Hematopoietic multipotent progenitor cell treated with erythropoietin and hydrocortisone succinate and interleukin-3 and kit ligand, for 4 days (in vitro differentiated cells): ENCODE measurements at regions not wholly inside any gene's neighbourhood (a gene's known extent, or its start where the extent isn't known, plus 50 kb on each side); places are given as distances from the start of the nearest gene placed in this dataset.

Experiments
- DNase-seq: peaks from one replicate; pipeline ENCODE4 v3.0.0-alpha.2; 2015

DNA sequence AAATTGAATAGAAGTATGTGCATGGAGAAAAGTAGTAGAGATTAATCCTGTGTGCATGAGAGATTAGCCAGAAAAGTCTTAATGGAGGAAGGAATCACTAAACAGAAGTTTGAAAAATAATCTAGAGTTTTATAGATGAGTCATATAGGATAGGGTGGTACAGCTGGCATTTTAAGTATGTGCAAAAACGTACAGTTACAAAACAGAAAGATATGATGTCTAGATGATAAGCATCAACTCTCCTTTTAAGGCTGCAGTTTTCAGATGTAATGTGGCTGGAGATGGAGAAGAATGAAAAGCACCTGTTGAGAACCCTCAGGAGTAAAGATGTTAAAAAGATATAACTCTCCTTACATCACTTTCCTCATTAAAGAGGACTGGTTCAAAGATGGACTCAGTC is 271.3 kb downstream of the STK31 start:
- no peak for DNase-seq

DNA sequence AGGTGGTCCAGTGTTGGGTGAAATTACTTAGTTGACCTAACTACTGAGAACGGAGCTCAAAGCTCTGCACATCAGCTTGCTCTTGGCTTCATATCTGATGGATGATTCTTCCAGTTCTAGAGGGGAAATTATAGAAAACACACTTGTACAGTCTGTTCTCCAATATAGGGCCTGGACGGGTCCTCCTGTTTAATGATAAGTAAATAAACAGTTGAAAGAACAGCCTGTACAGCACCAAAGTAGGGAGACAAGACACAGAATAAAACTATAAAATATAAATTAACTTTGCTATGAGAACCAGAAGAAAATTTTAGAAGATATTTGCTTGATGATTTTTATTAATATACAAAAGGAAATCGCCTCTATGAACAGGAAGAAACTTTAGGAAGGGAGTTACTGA is 271.7 kb downstream of the STK31 start:
- DNase-seq: no peak

DNA sequence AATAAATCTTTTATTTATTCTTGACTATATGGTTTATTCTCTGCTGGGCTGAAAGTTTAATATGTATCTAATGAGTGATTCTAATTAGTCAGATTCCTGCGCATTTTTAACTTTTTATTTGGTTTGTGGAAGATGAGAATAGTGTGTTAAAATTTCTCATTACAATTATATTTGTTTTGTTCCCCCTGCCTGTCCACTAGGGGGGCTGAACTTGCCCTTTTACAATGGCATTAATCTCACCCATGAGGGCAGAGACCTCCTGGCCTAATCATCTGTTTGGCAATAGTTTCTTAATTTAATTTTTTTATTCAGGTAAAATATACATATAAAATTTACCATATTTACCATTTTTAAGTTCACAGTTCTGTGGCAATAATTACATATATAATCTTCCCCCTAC is 278.5 kb upstream of the NPY start:
- no peak for DNase-seq

DNA sequence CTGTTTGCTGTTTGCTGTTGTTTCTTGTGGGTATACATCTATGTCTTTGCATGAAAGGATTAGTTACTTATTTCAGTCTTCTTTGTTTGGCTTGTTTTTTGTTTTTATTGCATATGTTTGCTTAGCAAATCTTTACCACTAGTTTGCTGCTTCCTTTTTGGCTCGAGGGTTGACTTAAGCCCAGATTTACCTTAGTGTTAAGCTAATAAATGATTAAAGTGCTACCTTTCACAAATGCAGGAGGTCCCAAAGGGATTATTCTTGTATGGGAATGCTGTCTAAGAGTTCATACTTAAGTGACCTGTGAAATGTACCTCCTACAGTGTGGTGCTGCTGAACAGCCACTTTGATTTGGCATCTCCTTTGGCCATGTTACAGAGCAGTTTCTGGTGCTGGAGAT is 273.5 kb upstream of the NPY start:
- DNase-seq: no peak

DNA sequence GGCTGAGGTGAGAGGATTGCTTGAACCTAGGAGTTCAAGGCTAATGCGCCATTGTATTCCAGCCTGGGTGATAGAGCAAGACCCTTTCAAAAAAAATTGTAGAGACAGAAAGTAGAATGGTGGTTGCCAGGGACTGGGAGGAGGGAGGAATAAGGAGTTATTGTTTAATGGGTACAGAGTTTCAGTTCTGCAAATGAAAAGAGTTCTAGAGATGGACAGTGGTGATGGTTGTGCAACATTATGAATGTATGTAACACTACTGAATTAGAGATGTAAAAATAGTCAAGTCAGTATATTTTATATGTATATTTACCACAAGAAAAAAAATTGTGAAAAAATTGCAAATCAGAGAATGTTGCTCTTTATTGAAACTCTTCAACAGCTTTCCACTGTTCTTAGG is 266.5 kb upstream of the NPY start:
- no peak for DNase-seq

DNA sequence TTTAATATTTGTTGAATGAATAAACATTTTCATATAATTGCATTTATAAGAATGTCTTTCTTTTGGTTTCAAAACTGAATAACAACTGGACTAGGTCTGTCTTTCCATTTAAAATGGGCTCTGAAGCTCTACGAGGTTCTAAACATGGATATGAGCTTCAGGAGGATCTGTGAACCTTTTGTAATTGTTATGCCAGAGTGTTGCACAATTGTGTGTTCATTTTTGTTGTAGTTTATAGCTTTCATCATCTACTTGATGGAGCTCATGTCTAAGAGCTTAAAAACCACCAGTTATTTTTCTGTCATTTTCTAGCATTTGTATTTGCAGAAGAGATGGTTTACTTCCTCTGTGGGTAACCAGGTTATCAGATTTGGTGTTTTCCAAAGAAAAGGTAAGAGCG is 265.7 kb upstream of the NPY start:
- DNase-seq: no peak

DNA sequence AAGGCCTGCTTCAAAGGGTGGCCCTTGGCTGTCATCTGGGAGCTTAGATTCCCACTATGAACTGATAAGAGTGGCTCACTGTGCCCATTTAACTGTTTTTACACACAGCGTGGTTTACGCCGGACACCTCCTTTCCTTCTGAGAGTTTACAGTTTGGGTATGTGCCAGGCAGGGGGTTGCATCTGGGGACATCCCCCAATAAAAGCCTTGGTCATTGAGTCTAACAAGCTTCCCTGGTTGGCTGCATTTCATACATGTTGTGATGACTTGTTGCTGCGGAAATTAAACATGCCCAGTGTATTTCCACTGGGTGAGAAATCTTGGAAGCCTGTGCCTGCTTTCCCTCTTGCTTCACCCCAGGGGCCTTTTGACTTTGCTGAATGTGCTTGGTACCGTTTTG is 264.1 kb upstream of the NPY start:
- DNase-seq: no peak

DNA sequence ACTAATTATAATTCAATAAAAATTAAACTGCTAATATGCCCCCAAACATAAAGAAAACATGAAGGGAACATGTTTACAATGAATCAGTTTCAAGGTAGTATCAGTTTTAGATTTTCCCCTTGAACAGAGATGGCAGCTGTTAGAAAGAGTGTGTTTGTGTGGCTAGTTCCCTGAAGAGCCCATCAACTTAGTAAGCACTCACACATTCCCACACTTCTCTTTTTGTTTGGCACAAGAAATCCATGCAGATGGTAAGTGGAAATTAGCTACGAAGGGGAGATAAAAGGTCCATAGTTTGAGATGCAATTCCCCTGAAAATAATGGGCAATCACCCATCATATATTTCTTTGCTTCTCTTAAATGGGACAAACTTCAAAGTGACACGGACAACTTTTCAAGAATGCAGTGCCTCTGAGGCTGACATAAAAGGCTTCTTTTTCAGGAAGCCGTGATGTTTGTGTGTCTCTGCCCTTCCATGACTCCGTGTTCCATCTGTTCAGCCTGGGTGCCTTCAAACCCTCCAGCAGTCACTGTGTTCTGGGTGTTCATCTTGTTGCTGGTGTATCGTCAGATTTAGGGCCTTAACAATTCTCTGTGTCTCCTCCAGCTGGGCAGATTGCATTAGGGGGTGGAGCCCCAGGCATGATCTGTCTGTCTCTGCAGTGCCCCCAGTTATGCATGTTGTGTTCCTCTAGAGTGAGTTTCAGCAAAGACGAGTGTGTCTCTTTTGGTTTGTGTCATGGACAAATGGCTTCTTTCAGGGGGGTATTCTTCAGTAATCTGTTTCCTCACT is 259.5 kb upstream of the NPY start:
- DNase-seq: no peak

DNA sequence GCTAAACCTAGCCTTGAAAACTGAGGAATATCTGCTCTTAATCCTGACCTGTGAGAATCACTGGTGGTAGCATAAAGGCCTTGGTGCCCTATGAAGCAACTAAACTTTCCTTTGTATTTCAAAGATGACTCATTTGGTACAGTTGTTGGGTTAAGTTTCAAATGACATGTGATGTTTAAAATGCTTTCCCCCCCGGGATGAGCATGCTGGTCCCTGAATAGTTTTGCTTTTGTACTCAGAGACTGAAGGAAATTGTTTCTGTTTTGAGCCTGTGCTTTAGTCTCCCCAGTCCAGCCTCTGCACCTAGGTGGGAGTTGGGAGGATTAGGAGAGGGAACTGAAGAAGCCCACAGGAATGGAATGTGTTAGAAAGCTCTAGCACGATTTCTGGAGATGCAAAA is 258.9 kb upstream of the NPY start:
- DNase-seq: no peak

DNA sequence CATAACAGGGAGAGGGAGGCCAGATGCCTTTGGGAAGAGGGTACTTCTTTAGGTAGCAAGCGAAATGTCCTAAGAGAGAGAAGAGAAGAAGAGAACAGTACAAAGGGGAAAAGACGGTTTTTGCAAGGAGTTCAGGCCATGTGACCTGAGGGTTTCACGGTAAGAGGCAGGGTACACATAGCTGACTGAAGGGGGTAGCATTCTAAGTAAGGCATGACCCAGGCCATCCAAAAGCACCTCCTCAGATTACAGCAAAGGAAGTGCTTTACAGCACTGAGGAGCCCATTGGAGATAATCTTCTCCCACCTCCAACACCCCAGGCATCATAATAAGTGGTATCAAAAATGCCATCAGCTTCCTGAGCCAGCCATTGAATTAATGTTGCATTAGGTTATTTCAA is 258.2 kb upstream of the NPY start:
- DNase-seq: no peak

DNA sequence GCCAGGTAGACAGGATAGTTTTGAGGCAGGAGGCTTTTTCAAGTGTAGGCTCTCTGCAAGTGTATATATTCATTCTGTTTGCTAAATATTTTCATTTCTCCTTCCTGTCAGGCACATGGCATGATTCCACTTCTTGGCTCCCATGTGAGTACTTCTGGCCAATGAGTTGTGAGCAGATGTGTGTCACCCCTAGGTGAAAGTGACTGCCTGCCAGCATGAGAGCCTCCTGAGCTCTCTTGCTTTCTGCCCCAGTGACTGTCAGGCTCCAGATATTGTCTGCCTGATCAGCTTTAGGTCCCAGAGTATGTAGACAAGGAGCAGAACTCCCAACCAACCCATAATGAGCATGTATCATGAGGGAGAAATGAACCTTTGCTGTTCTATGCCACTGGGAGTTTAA is 257.6 kb upstream of the NPY start:
- DNase-seq: no peak

DNA sequence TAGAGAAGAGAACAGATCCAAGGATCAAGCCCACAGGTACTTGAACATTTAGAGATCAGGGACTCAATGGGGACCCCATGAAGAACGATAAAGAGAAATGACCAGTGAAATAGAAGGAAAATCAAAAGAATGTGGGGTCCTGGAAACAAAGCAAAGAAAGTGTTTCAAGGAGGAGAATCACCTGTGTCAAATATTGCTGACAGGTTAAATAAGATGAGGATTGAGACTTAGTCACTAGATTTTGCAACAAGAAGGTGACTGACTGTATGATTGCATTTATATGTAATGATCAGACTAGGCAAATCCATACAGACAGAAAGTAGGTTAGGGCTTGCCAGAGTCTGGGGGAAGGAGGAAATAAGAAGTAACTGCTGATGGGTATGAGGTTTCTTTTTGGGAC is 254.9 kb upstream of the NPY start:
- DNase-seq: no peak

DNA sequence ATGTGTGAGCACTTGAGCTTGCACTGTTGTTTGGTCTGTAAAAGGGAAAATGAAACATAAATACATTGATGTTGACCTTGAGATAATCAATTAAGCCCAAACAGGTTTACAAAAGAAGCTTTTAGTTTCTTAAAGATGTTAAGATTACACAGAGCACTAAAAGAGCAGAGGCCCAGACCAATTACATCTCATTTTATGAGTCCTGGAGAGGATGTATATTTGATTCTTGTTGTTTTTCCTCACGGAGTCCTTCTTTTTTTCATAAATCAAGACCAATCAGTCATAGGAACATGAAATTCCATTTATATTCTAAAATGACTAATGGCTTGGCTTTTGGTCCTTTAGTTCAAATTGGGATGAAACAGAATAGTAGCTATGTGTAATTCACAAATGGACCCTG is 249.7 kb upstream of the NPY start:
- no peak for DNase-seq

DNA sequence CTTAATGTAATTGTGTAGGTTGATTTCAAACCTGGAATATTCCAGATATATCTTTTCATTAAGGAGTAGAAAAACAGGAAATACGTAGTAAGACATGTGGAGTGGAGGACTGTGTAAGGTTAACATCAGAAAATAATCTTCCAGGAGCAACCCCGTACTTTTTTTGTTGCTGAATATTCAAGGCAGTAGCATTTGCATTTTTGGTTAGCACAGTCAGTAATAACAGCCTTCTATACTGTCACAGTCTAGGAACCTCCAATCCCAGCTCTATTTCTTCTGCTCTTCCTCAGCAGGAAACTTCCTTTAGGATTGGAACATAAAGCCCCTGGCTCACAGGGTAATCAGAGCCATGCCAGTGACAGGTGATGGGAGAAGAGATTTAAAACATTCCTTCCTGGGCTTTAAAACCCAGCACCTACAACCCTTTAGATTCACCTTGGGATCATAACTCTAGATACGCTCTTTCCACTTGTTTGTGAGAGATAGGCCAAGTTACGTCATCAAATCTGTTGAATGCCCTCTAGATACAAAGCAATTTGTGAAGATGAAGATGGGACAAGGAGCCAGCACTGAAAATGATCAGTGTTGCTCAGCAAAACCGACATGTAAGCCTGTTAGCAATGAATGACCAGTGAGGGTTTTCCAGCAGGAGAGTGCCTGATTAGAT is 248.5 kb upstream of the NPY start:
- no peak for DNase-seq

DNA sequence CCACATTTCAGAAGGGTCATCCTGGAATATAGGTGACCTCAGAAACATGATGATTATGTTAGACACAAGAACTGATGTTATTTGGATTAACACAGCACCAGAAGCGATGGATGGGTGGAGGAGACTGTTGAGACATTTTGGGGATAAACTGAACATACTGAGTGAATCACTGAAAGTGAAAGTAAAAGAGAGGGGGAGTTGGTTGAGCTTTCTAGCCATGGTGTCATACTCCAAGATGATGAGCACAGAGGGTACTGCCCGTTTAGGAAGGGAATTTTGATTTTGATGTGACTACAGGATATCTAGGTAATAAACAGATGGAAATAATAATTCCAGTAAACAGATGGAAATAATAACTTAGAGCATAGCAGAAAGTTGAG is 248.0 kb upstream of the NPY start:
- DNase-seq: no peak

DNA sequence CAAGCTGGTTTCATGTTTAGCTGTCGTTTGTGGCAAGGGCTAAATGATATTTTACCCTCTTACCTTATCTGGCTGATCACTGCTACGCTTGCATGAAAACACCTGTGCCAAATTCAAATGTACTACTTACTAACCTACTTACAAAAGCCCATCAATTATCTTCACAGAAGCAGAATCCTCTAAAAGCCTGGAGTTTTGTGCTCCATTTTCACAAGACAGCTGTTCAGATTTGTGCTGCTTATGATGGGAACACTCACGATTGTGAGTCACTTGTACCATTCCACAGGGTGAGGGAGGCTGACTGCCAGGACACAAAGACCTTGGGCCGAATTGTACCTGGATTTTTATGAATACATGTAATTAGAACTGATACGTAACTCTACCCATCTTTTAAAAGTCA is 245.0 kb upstream of the NPY start:
- no peak for DNase-seq

DNA sequence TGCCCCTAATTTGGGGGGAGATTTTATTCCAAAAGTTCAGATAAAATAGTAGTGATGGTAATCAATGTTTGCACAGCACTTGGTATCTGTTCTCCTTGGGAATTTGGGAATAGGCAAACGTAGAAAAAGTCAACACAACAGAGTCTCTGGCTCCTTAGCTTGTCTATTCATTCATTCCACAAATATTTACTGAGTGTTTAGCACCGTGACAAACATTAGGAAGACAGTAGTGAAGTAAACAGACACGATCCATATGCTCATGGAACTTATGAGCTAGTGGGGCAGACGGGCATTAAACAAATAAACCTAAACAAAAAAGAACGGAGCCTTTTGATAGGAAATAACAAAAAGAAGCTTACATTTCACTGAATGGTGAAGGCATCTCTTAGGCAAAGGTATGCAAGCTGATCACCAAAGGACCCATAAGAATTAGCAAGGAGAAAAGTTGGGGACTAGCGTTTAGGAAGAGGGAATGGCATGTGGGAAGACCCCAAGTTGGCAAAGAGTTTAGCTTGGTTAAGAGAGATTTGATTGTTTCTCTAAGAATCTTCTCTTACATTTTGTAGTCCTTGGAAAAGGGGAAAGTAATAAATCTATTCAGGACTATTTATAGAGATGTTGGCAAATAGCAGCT is 243.9 kb upstream of the NPY start:
- no peak for DNase-seq

DNA sequence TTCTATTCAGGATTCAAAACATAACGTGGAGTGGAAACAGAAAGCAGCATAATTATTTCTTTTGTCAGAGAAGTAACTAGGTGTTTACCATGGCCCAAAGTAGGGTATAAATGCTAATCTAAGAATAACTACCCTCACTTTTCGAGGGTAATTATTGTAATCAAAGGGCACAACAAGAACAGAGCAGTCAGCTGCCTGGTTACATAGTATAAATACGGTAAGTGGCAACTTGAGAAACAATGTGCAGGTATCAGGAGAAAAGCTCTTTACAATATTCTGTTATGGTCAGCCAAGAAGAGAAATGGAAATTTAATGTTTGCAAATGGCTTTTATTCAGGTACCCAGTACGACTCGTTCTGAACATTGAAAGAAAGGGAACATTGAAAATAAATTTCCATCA is 242.0 kb upstream of the NPY start:
- DNase-seq: no peak

DNA sequence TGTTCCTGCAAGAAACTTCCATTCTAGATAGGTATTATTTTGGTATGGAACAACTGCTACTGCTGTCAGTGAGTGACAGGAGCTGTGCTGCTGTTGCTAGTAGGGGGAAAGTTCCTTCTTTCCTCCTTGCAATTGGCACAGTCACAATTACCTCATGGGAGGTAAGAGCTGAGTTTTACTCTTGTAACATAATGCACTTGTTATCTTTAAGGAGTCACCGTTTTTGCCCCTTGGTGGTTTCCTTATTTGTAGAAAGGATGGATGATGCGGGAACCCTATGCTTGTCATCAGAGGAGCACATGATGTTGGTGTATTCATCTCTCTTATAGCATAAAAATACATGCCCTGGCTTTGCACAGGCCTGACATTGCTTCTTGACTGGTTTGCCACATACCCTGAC is 234.7 kb upstream of the NPY start:
- DNase-seq: no peak

DNA sequence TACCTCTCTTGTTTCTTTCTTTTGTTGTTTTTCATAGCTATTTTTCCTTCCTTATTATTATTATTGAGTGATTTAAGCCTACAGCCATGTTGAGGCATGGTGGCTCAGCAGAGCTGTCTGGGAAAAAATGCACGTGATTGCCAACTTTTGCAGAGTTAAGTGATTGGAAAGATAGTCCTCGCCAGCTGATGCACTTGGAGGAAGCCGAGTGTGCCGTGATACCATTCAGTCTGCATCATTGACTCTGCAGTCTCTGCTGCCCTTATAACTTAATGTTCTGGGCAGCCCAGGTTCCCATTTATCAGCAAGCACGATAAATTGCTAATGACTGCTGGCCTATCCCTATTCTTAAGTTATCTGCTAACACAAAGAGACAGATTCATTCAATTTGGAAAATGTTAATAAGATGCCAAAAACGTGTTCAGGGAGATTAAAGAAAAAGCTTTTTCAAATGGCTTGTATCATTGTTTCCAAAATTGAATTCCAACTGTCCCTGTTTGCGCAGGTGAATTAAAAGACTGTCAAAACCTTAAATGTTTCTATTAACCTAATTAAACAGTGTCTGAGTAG is 232.9 kb upstream of the NPY start:
- no peak for DNase-seq

DNA sequence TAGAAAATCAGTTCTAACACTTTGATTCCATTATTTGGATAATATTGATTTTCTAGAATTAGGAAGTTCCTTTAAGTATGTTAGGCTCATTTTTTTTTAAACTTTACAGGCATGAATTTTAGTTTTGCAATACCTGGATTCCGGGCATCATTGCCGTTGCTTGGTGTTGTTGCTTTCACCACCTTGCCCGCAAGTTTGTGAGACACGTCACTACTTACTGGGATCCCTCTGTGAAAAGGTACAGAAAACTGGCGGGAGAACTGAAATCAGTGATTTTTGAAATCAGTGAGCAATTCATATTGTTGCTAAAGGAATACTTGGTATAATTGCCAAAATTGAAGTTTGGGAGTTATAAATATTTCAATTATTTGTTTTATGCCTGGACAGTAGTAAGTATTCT is 232.3 kb upstream of the NPY start:
- no peak for DNase-seq

DNA sequence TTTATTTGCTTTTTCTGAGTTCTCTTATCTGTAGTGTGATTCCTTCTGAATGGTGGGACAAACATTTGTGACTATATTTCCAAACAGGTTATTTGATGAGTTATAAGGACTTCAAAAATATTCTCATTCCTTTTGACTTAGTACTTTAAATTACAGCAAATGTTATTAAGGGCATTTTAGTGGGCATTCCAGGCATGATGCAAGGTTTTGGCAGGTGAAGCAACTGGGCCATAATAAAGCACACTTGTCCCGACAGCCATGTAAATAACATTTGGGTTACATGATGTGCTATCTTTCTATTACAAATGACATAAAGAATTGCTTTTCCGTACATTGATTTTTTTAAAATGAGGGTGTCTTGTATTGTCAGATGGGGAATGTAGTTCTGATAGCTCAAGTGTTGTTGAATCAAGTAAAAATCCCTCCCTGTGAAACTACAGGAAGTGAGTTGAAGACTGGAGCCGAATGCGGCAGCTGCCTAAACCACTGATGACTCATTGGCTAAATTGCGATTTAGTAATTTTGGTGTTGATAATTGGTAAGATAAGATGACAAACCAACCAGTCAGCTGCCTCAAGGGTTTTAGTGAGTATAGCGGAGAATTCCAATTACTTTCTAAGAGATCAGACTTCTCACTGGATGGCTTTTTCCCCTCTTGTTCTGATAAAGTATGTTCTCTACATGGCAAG is 231.3 kb upstream of the NPY start:
- peak; percentile 44 for DNase-seq

DNA sequence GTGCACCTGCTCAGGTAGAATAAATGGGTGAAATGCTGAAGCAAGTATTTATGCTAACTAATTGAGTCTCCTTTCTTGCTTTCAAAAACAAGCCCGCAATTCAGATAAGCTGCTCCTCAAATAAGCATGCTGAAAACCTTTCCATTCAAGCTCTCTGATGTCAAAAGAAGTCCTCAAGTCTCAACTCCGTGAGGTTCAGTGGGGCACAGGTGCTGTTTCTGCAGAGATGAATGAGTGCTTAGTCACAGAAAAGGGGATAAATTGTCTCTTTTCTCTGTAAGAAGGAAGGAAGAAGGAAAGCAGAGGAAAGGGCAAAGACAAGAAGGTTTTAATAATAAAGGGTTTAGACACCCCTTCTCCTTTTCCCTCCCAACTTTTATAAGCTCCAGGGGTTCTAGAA is 229.8 kb upstream of the NPY start:
- DNase-seq: no peak

DNA sequence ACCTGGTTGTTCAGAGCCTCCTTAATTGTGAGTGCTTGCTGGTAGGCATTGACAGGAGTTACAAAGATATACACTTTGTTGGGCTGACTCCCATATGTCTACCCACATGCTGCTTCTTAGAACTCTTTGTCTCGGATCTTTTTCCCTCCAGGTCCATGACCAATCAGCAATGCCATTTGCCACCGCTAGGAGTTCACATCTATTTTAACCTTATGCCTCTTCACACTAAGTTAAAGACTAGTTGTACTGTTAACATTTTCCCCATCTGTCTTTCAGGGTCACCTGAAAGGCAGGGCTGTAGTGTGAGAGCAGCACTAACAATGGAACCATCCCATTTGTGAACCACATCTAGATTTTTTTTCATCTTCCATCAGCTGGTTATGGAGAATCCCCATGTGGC is 226.7 kb upstream of the NPY start:
- no peak for DNase-seq
